Nephron progenitor cell (in vitro differentiated cells): ENCODE measurements at regions not wholly inside any gene's neighbourhood (a gene's known extent, or its start where the extent isn't known, plus 50 kb on each side); places are given as distances from the start of the nearest gene placed in this dataset.
"Not testable (repeated sequence)": the region's sequence is repeated elsewhere in the genome, so short reads cannot be mapped to it uniquely, and the experiment has no call there.

Experiments
- DNase-seq: peaks from one replicate; pipeline ENCODE4 v3.0.0; 2021
- H3K27ac Mint-ChIP-seq: 2 replicates; pipeline ENCODE4 v1.8.0; 2021; ENCODE audit warnings: mild to moderate bottlenecking, moderate library complexity, mixed read lengths
- H3K27me3 Mint-ChIP-seq: 2 replicates; pipeline ENCODE4 v1.8.0; 2021; ENCODE audit warnings: mild to moderate bottlenecking, low read depth, mixed read lengths; ENCODE audit not compliant: poor library complexity
- H3K36me3 Mint-ChIP-seq: 2 replicates; pipeline ENCODE4 v1.8.0; 2021; ENCODE audit warnings: low read depth, mixed read lengths
- H3K4me1 Mint-ChIP-seq: 2 replicates; pipeline ENCODE4 v1.8.0; 2021; ENCODE audit warnings: mixed read lengths
- H3K4me3 Mint-ChIP-seq: 2 replicates; pipeline ENCODE4 v1.8.0; 2021; ENCODE audit warnings: mild to moderate bottlenecking, moderate library complexity, mixed read lengths
- H3K9me3 Mint-ChIP-seq: 2 replicates; pipeline ENCODE4 v1.8.0; 2021; ENCODE audit warnings: mild to moderate bottlenecking, moderate library complexity, mixed read lengths
- CTCF ChIP-seq: fragments of 200-600 bp; sonication (generic); IDR thresholded peaks from 2 replicates; pipeline ENCODE4 v1.5.0; 2021; ENCODE audit warnings: antibody characterized with exemption

- no peak overlapping the region for H3K27ac Mint-ChIP-seq
- H3K36me3 Mint-ChIP-seq = no peaks in the 10 kb centered on the region
- no peak for TF ChIP-seq CTCF
- peaks cover 2% of the 10 kb centered on the region for H3K4me1 Mint-ChIP-seq
- H3K27me3 Mint-ChIP-seq = no peaks in the 10 kb centered on the region
- H3K9me3 Mint-ChIP-seq = peaks cover 1% of the 10 kb centered on the region
- no peak overlapping the region for H3K4me3 Mint-ChIP-seq
- DNase-seq = no peak
Observed at GRCh38 chr4:124454772-124455270, 257.7 kb downstream of the ANKRD50 start.

- DNase-seq = no peak
- Mint-ChIP-seq H3K4me3 (no peak overlapping the region), H3K27ac (no peak overlapping the region), H3K27me3 (no peaks in the 10 kb centered on the region), H3K36me3 (no peaks in the 10 kb centered on the region), H3K4me1 (peaks cover 5% of the 10 kb centered on the region), H3K9me3 (peaks cover 10% of the 10 kb centered on the region)
- TF ChIP-seq CTCF = no peak
Observed at GRCh38 chr4:124455671-124456070, 256.9 kb downstream of the ANKRD50 start.

- no peak overlapping the region for H3K27ac Mint-ChIP-seq
- no peak for TF ChIP-seq CTCF
- no peak for DNase-seq
- no peak overlapping the region for H3K4me3 Mint-ChIP-seq
- H3K27me3 Mint-ChIP-seq = no peaks in the 10 kb centered on the region
- peaks cover 5% of the 10 kb centered on the region for H3K4me1 Mint-ChIP-seq
- H3K36me3 Mint-ChIP-seq = peaks cover 7% of the 10 kb centered on the region
- peaks cover 40% of the 10 kb centered on the region for H3K9me3 Mint-ChIP-seq
Observed at GRCh38 chr4:124459196-124459940, 253.2 kb downstream of the ANKRD50 start.

GRCh38 chr4:124459941-124460310, 252.6 kb downstream of the ANKRD50 start:
- Mint-ChIP-seq H3K27me3 (peaks cover 3% of the 10 kb centered on the region), H3K4me1 (peaks cover 5% of the 10 kb centered on the region), H3K4me3 (no peak overlapping the region), H3K27ac (no peak overlapping the region), H3K9me3 (peaks cover 40% of the 10 kb centered on the region), H3K36me3 (peaks cover 7% of the 10 kb centered on the region)
- no peak for DNase-seq
- TF ChIP-seq CTCF = no peak

GRCh38 chr4:124461592-124461991, 250.9 kb downstream of the ANKRD50 start:
- H3K36me3 Mint-ChIP-seq, H3K27ac Mint-ChIP-seq, H3K4me3 Mint-ChIP-seq, H3K27me3 Mint-ChIP-seq: not testable (repeated sequence)
- Mint-ChIP-seq H3K9me3 (peaks cover 40% of the 10 kb centered on the region), H3K4me1 (peaks cover 14% of the 10 kb centered on the region)
- DNase-seq = peak; percentile 13

GRCh38 chr4:124462954-124463828, 249.3 kb downstream of the ANKRD50 start:
- Mint-ChIP-seq H3K4me3 (no peak overlapping the region), H3K27ac (no peak overlapping the region), H3K4me1 (peaks cover 24% of the 10 kb centered on the region), H3K36me3 (peaks cover 7% of the 10 kb centered on the region), H3K9me3 (peaks cover 40% of the 10 kb centered on the region), H3K27me3 (peaks cover 3% of the 10 kb centered on the region)
- DNase-seq = no peak
- TF ChIP-seq CTCF = no peak
